ENCODE measurements at regions not wholly inside any gene's neighbourhood (a gene's known extent, or its start where the extent isn't known, plus 50 kb on each side); places are given as distances from the start of the nearest gene placed in this dataset.

GRCh38 chr3:1513662-1514061 is 420.8 kb downstream of the CNTN6 start:
- Mint-ChIP-seq H3K27me3 (no peaks in the 10 kb centered on the region), H3K4me3 (no peak overlapping the region), H3K27ac (no peak overlapping the region), H3K36me3 (ENCODE audit: low read depth) (no peaks in the 10 kb centered on the region), H3K9me3 (ENCODE audit: low read depth) (peaks cover 8% of the 10 kb centered on the region), H3K4me1 (no peaks in the 10 kb centered on the region)
- CTCF ChIA-PET, result no interaction called here
- intact Hi-C loops (cut with DNase I, micrococcal nuclease), result no loop called here
- DNase-seq, result no peak
- POLR2A ChIA-PET, result no interaction called here
- no peak for ATAC-seq

DNA sequence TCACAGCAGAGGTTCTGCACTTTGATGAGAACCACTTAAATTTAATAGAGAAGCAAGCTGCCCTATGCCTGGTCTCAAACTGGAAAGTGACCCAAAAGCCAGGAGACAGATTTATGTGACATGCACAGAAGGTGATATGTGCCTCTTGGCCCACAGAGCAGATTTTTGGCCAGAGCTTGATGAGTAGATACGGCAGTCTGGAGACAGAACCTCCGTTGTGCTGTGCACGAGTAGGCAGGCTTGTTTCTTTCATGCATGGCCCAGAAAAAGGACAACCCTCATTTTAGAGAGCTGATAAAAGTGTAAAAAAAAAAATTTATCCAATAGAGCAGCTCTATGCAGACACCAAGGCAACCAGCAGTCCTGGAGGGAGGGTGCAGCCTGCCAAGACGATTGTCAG is 423.1 kb downstream of the CNTN6 start:
- DNase-seq, result no peak
- H3K4me1 Mint-ChIP-seq, result no peaks in the 10 kb centered on the region
- no peak overlapping the region for H3K27ac Mint-ChIP-seq
- H3K9me3 Mint-ChIP-seq (ENCODE audit: low read depth), result peaks cover 4% of the 10 kb centered on the region
- H3K36me3 Mint-ChIP-seq (ENCODE audit: low read depth), result no peaks in the 10 kb centered on the region
- intact Hi-C loops (cut with DNase I, micrococcal nuclease), result no loop called here
- POLR2A ChIA-PET, result no interaction called here
- no peaks in the 10 kb centered on the region for H3K27me3 Mint-ChIP-seq
- CTCF ChIA-PET, result no interaction called here
- no peak overlapping the region for H3K4me3 Mint-ChIP-seq
- no peak for ATAC-seq

DNA sequence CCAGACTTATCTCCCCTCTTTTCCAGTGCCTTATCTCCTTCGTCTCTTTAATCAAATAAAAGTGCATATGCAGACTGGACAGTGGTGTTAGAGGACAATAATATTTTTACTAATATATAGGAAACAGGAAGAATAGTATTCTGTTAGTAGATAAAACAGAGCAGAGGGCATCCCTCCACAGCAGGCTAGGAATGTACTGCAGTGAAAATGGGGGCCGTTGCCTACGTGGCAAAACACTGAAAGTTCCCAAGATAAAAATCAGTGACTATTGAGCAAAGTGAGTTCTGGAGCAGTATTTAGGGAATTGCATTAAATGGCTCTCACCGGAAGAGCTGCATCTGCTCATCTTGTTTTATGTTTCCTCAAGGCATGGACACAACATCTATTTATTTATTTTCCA is 435.0 kb downstream of the CNTN6 start:
- H3K27ac Mint-ChIP-seq, result no peak overlapping the region
- ATAC-seq, result no peak
- no peaks in the 10 kb centered on the region for H3K4me1 Mint-ChIP-seq
- ChIA-PET CTCF (no interaction called here), POLR2A (no interaction called here)
- H3K4me3 Mint-ChIP-seq, result no peak overlapping the region
- no peak for DNase-seq
- no peaks in the 10 kb centered on the region for H3K36me3 Mint-ChIP-seq (ENCODE audit: low read depth)
- intact Hi-C loops (cut with DNase I, micrococcal nuclease), result no loop called here
- H3K9me3 Mint-ChIP-seq (ENCODE audit: low read depth), result peaks cover 4% of the 10 kb centered on the region
- H3K27me3 Mint-ChIP-seq, result no peaks in the 10 kb centered on the region

DNA sequence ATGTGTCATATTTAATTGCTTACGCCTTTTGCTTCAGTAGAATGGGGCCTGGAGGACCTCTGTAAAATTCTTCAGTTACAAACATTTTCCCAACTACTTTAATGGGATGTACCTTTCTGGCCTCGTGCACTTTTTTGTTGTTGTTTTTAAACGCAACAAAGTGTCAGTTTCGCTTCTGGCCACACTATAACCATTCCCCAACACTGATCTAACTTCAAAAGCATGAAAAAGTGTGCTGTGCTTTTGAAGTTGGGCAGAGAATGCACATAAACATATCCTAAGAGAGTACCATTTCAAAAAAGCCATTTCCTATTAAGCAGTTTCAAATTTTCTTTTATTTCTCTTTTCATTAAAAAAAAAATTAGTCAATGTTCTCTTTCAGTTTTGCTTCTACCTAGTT is 435.8 kb downstream of the CNTN6 start:
- Mint-ChIP-seq H3K36me3 (ENCODE audit: low read depth) (no peaks in the 10 kb centered on the region), H3K27me3 (no peaks in the 10 kb centered on the region), H3K4me1 (no peaks in the 10 kb centered on the region), H3K27ac (no peak overlapping the region), H3K9me3 (ENCODE audit: low read depth) (peaks cover 4% of the 10 kb centered on the region), H3K4me3 (no peak overlapping the region)
- ATAC-seq (no peak), DNase-seq (no peak)
- intact Hi-C loops (cut with DNase I, micrococcal nuclease), result no loop called here
- ChIA-PET POLR2A (no interaction called here), CTCF (no interaction called here)

DNA sequence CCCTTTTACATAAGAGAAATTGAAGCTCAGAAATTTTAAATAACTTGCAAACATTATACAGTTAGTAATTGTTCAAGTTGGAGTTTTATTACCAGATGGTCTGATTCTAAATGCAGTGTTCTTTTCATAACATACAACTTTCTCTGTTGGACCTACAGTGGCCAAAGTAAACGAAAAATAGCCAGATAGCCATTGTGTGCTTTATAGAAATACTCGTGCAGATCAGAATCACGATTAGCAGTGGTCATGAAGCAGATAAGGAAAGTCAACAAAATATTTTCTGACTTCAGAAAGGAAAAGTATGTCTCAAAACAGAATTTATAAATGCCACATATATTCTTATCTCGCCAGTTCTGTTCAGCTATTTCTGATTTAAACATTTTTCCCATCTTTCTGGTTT is 436.9 kb downstream of the CNTN6 start:
- intact Hi-C loops (cut with DNase I, micrococcal nuclease), result no loop called here
- Mint-ChIP-seq H3K4me3 (no peak overlapping the region), H3K27me3 (no peaks in the 10 kb centered on the region), H3K9me3 (ENCODE audit: low read depth) (peaks cover 4% of the 10 kb centered on the region), H3K27ac (no peak overlapping the region), H3K36me3 (ENCODE audit: low read depth) (no peaks in the 10 kb centered on the region), H3K4me1 (no peaks in the 10 kb centered on the region)
- no peak for ATAC-seq
- ChIA-PET POLR2A (no interaction called here), CTCF (no interaction called here)
- DNase-seq, result no peak

GRCh38 chr3:1531981-1532380 is 439.2 kb downstream of the CNTN6 start:
- no peak overlapping the region for H3K4me3 Mint-ChIP-seq
- no peaks in the 10 kb centered on the region for H3K36me3 Mint-ChIP-seq (ENCODE audit: low read depth)
- CTCF ChIA-PET, result interaction anchor here (0.8 kb wide), 2 partner anchors 9 to 29 kb away, joined by 3 to 4 read pairs; no protein-coding TSS in a partner anchor
- no peaks in the 10 kb centered on the region for H3K4me1 Mint-ChIP-seq
- DNase-seq (no peak), ATAC-seq (no peak)
- H3K9me3 Mint-ChIP-seq (ENCODE audit: low read depth), result peaks cover 4% of the 10 kb centered on the region
- no peak overlapping the region for H3K27ac Mint-ChIP-seq
- intact Hi-C loops (cut with DNase I, micrococcal nuclease), result no loop called here
- no peaks in the 10 kb centered on the region for H3K27me3 Mint-ChIP-seq
- POLR2A ChIA-PET, result no interaction called here

DNA sequence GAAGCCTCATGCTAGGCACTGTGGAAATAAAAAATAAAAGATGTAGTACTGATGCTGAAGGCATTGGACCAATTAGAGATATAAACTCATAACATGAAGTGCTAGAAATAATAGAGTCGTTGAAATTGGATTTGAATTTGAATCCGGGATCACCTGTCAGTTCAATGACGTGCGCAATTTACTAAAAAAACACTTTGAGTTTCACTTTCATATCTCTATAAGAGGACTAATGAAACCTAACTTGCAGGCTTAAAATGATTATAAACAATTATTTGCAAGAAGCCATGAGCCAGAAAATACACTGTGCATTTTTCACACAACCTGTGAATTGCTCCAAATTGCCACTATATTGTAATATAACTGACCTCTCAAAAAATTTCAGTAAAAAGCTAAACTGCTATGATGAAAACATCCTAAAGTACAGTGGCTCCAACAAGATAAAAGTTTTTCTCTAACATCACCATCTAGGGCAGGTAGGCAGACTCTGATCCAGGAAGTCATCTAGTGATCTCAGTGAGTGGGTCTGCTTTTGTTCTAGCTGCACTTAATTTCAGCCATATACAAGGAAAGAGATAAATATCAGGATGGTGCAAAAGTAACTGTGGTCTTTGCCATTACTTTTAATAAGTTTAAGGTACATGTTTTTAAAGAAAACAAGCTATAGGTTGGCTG is 440.2 kb downstream of the CNTN6 start:
- POLR2A ChIA-PET, result no interaction called here
- intact Hi-C loops (cut with DNase I, micrococcal nuclease), result no loop called here
- DNase-seq (no peak), ATAC-seq (no peak)
- no peaks in the 10 kb centered on the region for H3K27me3 Mint-ChIP-seq
- no peak overlapping the region for H3K27ac Mint-ChIP-seq
- H3K36me3 Mint-ChIP-seq (ENCODE audit: low read depth), result no peaks in the 10 kb centered on the region
- peaks cover 6% of the 10 kb centered on the region for H3K9me3 Mint-ChIP-seq (ENCODE audit: low read depth)
- H3K4me3 Mint-ChIP-seq, result no peak overlapping the region
- CTCF ChIA-PET, result no interaction called here
- no peaks in the 10 kb centered on the region for H3K4me1 Mint-ChIP-seq

- no peaks in the 10 kb centered on the region for H3K36me3 Mint-ChIP-seq (ENCODE audit: low read depth)
- no peak for ATAC-seq
- no peak overlapping the region for H3K4me3 Mint-ChIP-seq
- no peaks in the 10 kb centered on the region for H3K27me3 Mint-ChIP-seq
- peaks cover 4% of the 10 kb centered on the region for H3K9me3 Mint-ChIP-seq (ENCODE audit: low read depth)
- DNase-seq, result no peak
- intact Hi-C loops (cut with DNase I, micrococcal nuclease), result no loop called here
- no peak overlapping the region for H3K27ac Mint-ChIP-seq
- POLR2A ChIA-PET, result no interaction called here
- CTCF ChIA-PET, result no interaction called here
- no peaks in the 10 kb centered on the region for H3K4me1 Mint-ChIP-seq
Observed at GRCh38 chr3:1533763-1534162, 440.9 kb downstream of the CNTN6 start.

DNA sequence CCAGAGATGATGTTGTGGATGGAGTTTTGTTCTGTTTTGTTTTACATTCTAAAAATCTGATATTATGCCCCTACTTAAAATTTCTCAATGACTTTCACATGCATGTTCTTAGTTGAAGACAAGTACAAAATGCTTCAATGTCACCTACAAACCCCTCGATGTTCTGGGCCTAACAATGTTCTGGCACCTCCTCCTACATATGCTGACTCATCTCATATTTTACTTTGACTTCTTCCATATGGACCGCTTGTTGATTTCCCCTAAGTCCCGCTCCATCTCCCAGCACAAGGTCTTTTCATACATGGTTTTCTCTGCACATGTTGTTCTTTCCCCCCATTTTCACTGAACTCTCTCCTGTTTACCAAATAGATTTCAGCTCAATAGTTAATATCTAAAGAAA is 441.4 kb downstream of the CNTN6 start:
- H3K9me3 Mint-ChIP-seq (ENCODE audit: low read depth), result peaks cover 8% of the 10 kb centered on the region
- POLR2A ChIA-PET, result no interaction called here
- H3K4me1 Mint-ChIP-seq, result no peaks in the 10 kb centered on the region
- H3K27me3 Mint-ChIP-seq, result no peaks in the 10 kb centered on the region
- intact Hi-C loops (cut with DNase I, micrococcal nuclease), result no loop called here
- no peaks in the 10 kb centered on the region for H3K36me3 Mint-ChIP-seq (ENCODE audit: low read depth)
- no peak overlapping the region for H3K27ac Mint-ChIP-seq
- ATAC-seq (no peak), DNase-seq (no peak)
- no peak overlapping the region for H3K4me3 Mint-ChIP-seq
- CTCF ChIA-PET, result interaction anchor here (0.6 kb wide), 1 partner anchor 902 kb away, joined by 3 read pairs; no protein-coding TSS in a partner anchor

DNA sequence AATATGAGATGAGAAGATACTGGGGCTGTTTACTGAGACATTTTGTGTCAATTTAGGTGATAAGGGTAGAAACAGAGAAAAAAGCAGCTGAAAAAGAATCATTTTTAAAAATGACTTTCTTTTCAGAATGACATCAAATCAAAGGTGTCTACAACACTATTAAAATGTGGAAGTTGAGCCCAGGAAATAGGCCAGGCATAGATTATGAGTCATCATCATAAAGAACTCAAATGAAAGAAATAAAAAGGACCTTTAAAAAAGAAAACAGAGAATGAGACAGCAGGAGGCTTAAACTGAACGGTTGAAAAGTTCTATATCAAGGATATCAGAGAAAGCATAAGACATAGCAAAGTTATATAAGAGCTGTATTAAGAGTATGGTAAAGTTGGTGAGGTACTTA is 442.5 kb downstream of the CNTN6 start:
- DNase-seq, result no peak
- no peak for ATAC-seq
- H3K27ac Mint-ChIP-seq, result no peak overlapping the region
- H3K9me3 Mint-ChIP-seq (ENCODE audit: low read depth), result peaks cover 9% of the 10 kb centered on the region
- H3K27me3 Mint-ChIP-seq, result no peaks in the 10 kb centered on the region
- intact Hi-C loops (cut with DNase I, micrococcal nuclease), result no loop called here
- no peaks in the 10 kb centered on the region for H3K4me1 Mint-ChIP-seq
- ChIA-PET CTCF (interaction anchor here (0.7 kb wide), 1 partner anchor 18 kb away, joined by 3 read pairs; no protein-coding TSS in a partner anchor), POLR2A (no interaction called here)
- no peak overlapping the region for H3K4me3 Mint-ChIP-seq
- H3K36me3 Mint-ChIP-seq (ENCODE audit: low read depth), result no peaks in the 10 kb centered on the region

DNA sequence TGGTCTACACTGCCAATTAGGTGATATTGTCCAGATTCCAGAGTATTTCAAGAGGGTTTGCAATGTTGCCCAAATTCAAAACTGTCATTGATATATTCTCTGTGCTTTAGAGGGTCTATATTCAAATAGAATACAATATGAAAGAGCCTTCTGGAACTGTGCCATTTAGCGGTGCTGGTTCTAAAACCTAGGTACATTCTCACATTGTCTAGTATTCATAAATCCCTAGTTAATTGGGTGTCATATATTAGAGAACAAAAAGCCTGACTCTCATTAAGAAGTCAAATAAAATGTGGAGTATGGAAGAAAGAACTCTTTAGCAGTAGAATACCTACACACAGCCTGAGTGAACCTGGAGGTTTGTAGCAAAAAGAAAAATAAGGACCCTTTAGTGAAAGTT is 447.9 kb downstream of the CNTN6 start:
- H3K4me1 Mint-ChIP-seq, result no peaks in the 10 kb centered on the region
- no peak overlapping the region for H3K4me3 Mint-ChIP-seq
- intact Hi-C loops (cut with DNase I, micrococcal nuclease), result no loop called here
- ATAC-seq (no peak), DNase-seq (no peak)
- ChIA-PET CTCF (no interaction called here), POLR2A (no interaction called here)
- no peaks in the 10 kb centered on the region for H3K36me3 Mint-ChIP-seq (ENCODE audit: low read depth)
- no peak overlapping the region for H3K27ac Mint-ChIP-seq
- peaks cover 12% of the 10 kb centered on the region for H3K9me3 Mint-ChIP-seq (ENCODE audit: low read depth)
- no peaks in the 10 kb centered on the region for H3K27me3 Mint-ChIP-seq

DNA sequence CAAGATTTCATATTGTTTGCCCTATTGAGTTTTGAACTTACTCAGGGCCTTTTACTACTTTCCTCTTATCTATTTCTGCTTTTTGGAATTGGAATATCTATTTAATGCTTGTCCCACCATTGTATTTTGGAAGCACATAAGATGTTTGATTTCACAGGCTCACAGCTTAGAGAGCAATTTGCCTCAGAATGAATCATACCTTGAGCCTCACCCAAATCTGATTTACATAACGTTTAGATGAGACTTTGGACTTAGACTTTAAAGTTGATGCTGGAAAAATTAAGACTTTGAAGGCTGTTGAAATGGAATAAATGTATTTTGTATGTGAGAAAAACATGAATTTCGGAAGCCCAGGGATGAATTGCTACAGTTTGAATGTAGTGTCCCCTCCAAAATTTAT is 458.9 kb downstream of the CNTN6 start:
- no peaks in the 10 kb centered on the region for H3K27me3 Mint-ChIP-seq
- H3K4me1 Mint-ChIP-seq, result no peaks in the 10 kb centered on the region
- no peak overlapping the region for H3K4me3 Mint-ChIP-seq
- ATAC-seq (no peak), DNase-seq (no peak)
- ChIA-PET POLR2A (no interaction called here), CTCF (no interaction called here)
- H3K36me3 Mint-ChIP-seq (ENCODE audit: low read depth), result no peaks in the 10 kb centered on the region
- H3K9me3 Mint-ChIP-seq (ENCODE audit: low read depth), result peaks cover 3% of the 10 kb centered on the region
- H3K27ac Mint-ChIP-seq, result no peak overlapping the region
- intact Hi-C loops (cut with DNase I, micrococcal nuclease), result no loop called here

DNA sequence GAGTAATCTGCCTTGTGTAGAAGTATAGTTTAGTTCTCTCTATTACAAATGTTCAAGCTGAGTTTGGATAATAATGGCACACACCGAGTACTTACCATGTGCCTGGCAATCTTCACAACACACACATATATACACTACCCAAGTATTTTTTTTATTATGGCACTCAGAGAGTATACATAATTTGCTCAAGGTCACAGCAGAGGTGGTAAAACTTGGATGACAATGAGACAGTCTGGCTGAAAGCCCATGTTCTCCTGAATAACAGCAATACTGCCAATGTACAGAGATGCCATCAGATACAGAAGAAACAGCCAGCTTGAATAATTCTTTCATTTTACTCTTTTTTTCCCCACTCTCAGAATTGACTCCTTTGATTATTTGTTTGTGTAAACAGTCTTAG is 460.0 kb downstream of the CNTN6 start:
- Mint-ChIP-seq H3K36me3 (ENCODE audit: low read depth) (no peaks in the 10 kb centered on the region), H3K9me3 (ENCODE audit: low read depth) (peaks cover 3% of the 10 kb centered on the region), H3K27ac (no peak overlapping the region), H3K4me3 (no peak overlapping the region), H3K27me3 (no peaks in the 10 kb centered on the region), H3K4me1 (no peaks in the 10 kb centered on the region)
- POLR2A ChIA-PET, result no interaction called here
- ATAC-seq (no peak), DNase-seq (no peak)
- intact Hi-C loops (cut with DNase I, micrococcal nuclease), result no loop called here
- CTCF ChIA-PET, result no interaction called here

Data from activated CD4-positive, alpha-beta T cell treated with anti-CD3 and anti-CD28 coated beads for 36 hours (primary cell).